ENCODE measurements at regions not wholly inside any gene's neighbourhood (a gene's known extent, or its start where the extent isn't known, plus 50 kb on each side); places are given as distances from the start of the nearest gene placed in this dataset.
A peak's percentile ranks its signal among the peaks of the same experiment; 100 is the strongest.

GRCh38 chr11:34001557-34002064 is 49.9 kb upstream of the CAPRIN1 start:
- Mint-ChIP-seq H3K4me1 (ENCODE audit: low read depth) (peaks cover 8% of the 10 kb centered on the region), H3K27ac (no peak overlapping the region), H3K9me3 (no peaks in the 10 kb centered on the region), H3K36me3 (ENCODE audit: low read depth) (no peaks in the 10 kb centered on the region), H3K4me3 (no peak overlapping the region), H3K27me3 (peaks cover 22% of the 10 kb centered on the region)
- ChIA-PET CTCF (interaction anchor here (1.4 to 2.4 kb wide), 3 partner anchors 14 to 173 kb away, joined by 4 to 9 read pairs (median 7); partner anchors contain the start of gene CAPRIN1), POLR2A (interaction anchor here (0.7 to 1.0 kb wide), 2 partner anchors 73 to 105 kb away, joined by 3 read pairs; no protein-coding TSS in a partner anchor)
- intact Hi-C loops (cut with micrococcal nuclease) = no loop called here
- no peak for ATAC-seq
- DNase-seq = no peak
- no peak for TF ChIP-seq CTCF (IDR thresholded peaks at IDR 0.05)

- Mint-ChIP-seq H3K27me3 (peaks cover 25% of the 10 kb centered on the region), H3K4me1 (ENCODE audit: low read depth) (peaks cover 8% of the 10 kb centered on the region), H3K9me3 (no peaks in the 10 kb centered on the region), H3K4me3 (no peak overlapping the region), H3K36me3 (ENCODE audit: low read depth) (no peaks in the 10 kb centered on the region), H3K27ac (no peak overlapping the region)
- no peak for DNase-seq
- POLR2A ChIA-PET = no interaction called here
- TF ChIP-seq CTCF (IDR thresholded peaks at IDR 0.05) = no peak
- CTCF ChIA-PET = interaction anchor here (0.8 to 2.4 kb wide), 5 partner anchors 11 to 193 kb away, joined by 3 to 5 read pairs (median 4); no protein-coding TSS in a partner anchor
- intact Hi-C loops (cut with micrococcal nuclease) = loop anchor here (5.0 to 10.0 kb wide), 4 partner anchors 53 to 493 kb away; partner anchors contain the start of genes CAPRIN1 and NAT10
- no peak for ATAC-seq
These were observed 52.1 kb upstream of the CAPRIN1 start for GRCh38 chr11:33999393-33999792.

GRCh38 chr11:33997584-33998251 is 53.8 kb upstream of the CAPRIN1 start:
- intact Hi-C loops (cut with micrococcal nuclease) = loop anchor here (2.0 to 10.0 kb wide), 5 partner anchors 55 to 495 kb away; partner anchors contain the start of genes ABTB2, CAPRIN1 and NAT10
- Mint-ChIP-seq H3K36me3 (ENCODE audit: low read depth) (no peaks in the 10 kb centered on the region), H3K4me1 (ENCODE audit: low read depth) (peaks cover 8% of the 10 kb centered on the region), H3K27ac (no peak overlapping the region), H3K9me3 (no peaks in the 10 kb centered on the region), H3K27me3 (peaks cover 25% of the 10 kb centered on the region), H3K4me3 (peak overlapping the region; percentile 40)
- CTCF ChIA-PET = interaction anchor here (1.0 to 3.1 kb wide), 33 partner anchors 10 to 495 kb away, joined by 3 to 34 read pairs (median 4); partner anchors contain the start of genes LMO2 and NAT10
- POLR2A ChIA-PET = interaction anchor here (1.2 to 1.6 kb wide), 3 partner anchors 53 to 60 kb away, joined by 3 to 5 read pairs (median 4); no protein-coding TSS in a partner anchor
- no peak for DNase-seq
- no peak for TF ChIP-seq CTCF (IDR thresholded peaks at IDR 0.05)
- ATAC-seq = no peak

GRCh38 chr11:33996498-33997454 is 54.8 kb upstream of the CAPRIN1 start:
- POLR2A ChIA-PET = interaction anchor here (0.6 to 1.6 kb wide), 3 partner anchors 54 to 1035 kb away, joined by 3 to 5 read pairs (median 4); no protein-coding TSS in a partner anchor

More at GRCh38 chr11:33996498-33997454, 54.8 kb upstream of the CAPRIN1 start:
- H3K36me3 Mint-ChIP-seq (ENCODE audit: low read depth) = no peaks in the 10 kb centered on the region
- no peak overlapping the region for H3K27ac Mint-ChIP-seq
- TF ChIP-seq CTCF (IDR thresholded peaks at IDR 0.05) = peak; percentile 85
- ATAC-seq (peak; percentile 100), DNase-seq (peak; percentile 85)
- CTCF ChIA-PET = interaction anchor here (0.6 to 3.1 kb wide), 50 partner anchors 9 to 496 kb away, joined by 3 to 34 read pairs (median 4); partner anchors contain the start of genes ABTB2, LMO2 and NAT10
- H3K4me3 Mint-ChIP-seq = peak overlapping the region; percentile 40
- H3K27me3 Mint-ChIP-seq = peaks cover 25% of the 10 kb centered on the region
- H3K4me1 Mint-ChIP-seq (ENCODE audit: low read depth) = peaks cover 8% of the 10 kb centered on the region
- no peaks in the 10 kb centered on the region for H3K9me3 Mint-ChIP-seq
- intact Hi-C loops (cut with micrococcal nuclease) = loop anchor here (2.0 to 10.0 kb wide), 5 partner anchors 56 to 496 kb away; partner anchors contain the start of genes ABTB2, CAPRIN1 and NAT10
